ENCODE measurements at regions not wholly inside any gene's neighbourhood (a gene's known extent, or its start where the extent isn't known, plus 50 kb on each side); places are given as distances from the start of the nearest gene placed in this dataset.

GRCh38 chr19:31718032-31718431, 368.8 kb upstream of the TSHZ3 start:
- Mint-ChIP-seq H3K4me1 (peaks cover 29% of the 10 kb centered on the region), H3K27ac (no peak overlapping the region), H3K27me3 (ENCODE audit: low read depth, poor library complexity) (peaks cover 13% of the 10 kb centered on the region), H3K36me3 (ENCODE audit: low read depth) (no peaks in the 10 kb centered on the region), H3K4me3 (no peak overlapping the region), H3K9me3 (peaks cover 9% of the 10 kb centered on the region)
- no peak for DNase-seq
- TF ChIP-seq, protein P1, sequence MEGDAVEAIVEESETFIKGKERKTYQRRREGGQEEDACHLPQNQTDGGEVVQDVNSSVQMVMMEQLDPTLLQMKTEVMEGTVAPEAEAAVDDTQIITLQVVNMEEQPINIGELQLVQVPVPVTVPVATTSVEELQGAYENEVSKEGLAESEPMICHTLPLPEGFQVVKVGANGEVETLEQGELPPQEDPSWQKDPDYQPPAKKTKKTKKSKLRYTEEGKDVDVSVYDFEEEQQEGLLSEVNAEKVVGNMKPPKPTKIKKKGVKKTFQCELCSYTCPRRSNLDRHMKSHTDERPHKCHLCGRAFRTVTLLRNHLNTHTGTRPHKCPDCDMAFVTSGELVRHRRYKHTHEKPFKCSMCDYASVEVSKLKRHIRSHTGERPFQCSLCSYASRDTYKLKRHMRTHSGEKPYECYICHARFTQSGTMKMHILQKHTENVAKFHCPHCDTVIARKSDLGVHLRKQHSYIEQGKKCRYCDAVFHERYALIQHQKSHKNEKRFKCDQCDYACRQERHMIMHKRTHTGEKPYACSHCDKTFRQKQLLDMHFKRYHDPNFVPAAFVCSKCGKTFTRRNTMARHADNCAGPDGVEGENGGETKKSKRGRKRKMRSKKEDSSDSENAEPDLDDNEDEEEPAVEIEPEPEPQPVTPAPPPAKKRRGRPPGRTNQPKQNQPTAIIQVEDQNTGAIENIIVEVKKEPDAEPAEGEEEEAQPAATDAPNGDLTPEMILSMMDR (IDR thresholded peaks at IDR 0.05): no peak

GRCh38 chr19:31718898-31719297, 369.7 kb upstream of the TSHZ3 start:
- Mint-ChIP-seq H3K27me3 (ENCODE audit: low read depth, poor library complexity) (peaks cover 10% of the 10 kb centered on the region), H3K9me3 (peaks cover 3% of the 10 kb centered on the region), H3K27ac (no peak overlapping the region), H3K4me3 (no peak overlapping the region), H3K4me1 (peaks cover 29% of the 10 kb centered on the region), H3K36me3 (ENCODE audit: low read depth) (no peaks in the 10 kb centered on the region)
- TF ChIP-seq, protein P1 (IDR thresholded peaks at IDR 0.05): no peak
- no peak for DNase-seq

GRCh38 chr19:31723101-31723500, 373.9 kb upstream of the TSHZ3 start:
- Mint-ChIP-seq H3K9me3 (peaks cover 3% of the 10 kb centered on the region), H3K4me1 (peaks cover 7% of the 10 kb centered on the region), H3K27me3 (ENCODE audit: low read depth, poor library complexity) (peaks cover 5% of the 10 kb centered on the region), H3K4me3 (no peak overlapping the region), H3K36me3 (ENCODE audit: low read depth) (no peaks in the 10 kb centered on the region), H3K27ac (no peak overlapping the region)
- TF ChIP-seq, protein P1 (IDR thresholded peaks at IDR 0.05): no peak
- DNase-seq: no peak

- DNase-seq: no peak
- H3K27me3 Mint-ChIP-seq (ENCODE audit: low read depth, poor library complexity): peaks cover 5% of the 10 kb centered on the region
- no peak overlapping the region for H3K27ac Mint-ChIP-seq
These were observed 375.8 kb upstream of the TSHZ3 start for GRCh38 chr19:31725051-31725450.

DNA sequence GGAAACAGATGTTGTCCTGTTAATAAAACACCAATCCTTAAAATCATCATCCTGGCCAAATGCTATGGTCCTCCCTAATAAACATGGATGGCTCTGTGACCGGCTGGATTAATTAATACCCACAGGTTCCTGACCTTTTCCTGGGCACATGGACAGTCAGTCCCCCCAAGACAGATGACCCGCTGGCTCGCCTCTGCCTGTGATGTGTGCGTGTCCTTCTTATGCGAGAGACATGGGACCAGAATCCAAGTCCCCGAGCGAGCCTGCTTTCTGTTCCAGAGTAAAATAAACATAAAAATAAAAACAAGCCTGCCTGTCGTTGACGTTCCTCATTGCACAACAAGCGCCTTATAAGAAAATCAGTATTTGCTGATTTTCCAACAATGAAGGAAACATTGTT, 378.3 kb upstream of the TSHZ3 start:
- Mint-ChIP-seq H3K4me3 (no peak overlapping the region), H3K4me1 (no peaks in the 10 kb centered on the region), H3K36me3 (ENCODE audit: low read depth) (no peaks in the 10 kb centered on the region), H3K27me3 (ENCODE audit: low read depth, poor library complexity) (peaks cover 11% of the 10 kb centered on the region), H3K9me3 (peaks cover under 1% of the 10 kb centered on the region), H3K27ac (no peak overlapping the region)
- DNase-seq: no peak
- TF ChIP-seq, protein P1 (IDR thresholded peaks at IDR 0.05): no peak

More at GRCh38 chr19:31725051-31725450, 375.8 kb upstream of the TSHZ3 start:
- peaks cover 3% of the 10 kb centered on the region for H3K9me3 Mint-ChIP-seq
- H3K4me1 Mint-ChIP-seq: no peaks in the 10 kb centered on the region
- TF ChIP-seq, protein P1 (IDR thresholded peaks at IDR 0.05): no peak
- no peaks in the 10 kb centered on the region for H3K36me3 Mint-ChIP-seq (ENCODE audit: low read depth)
- H3K4me3 Mint-ChIP-seq: no peak overlapping the region

GRCh38 chr19:31730270-31730669, 381.0 kb upstream of the TSHZ3 start:
- Mint-ChIP-seq H3K36me3 (ENCODE audit: low read depth) (no peaks in the 10 kb centered on the region), H3K9me3 (no peaks in the 10 kb centered on the region), H3K4me1 (no peaks in the 10 kb centered on the region), H3K27ac (no peak overlapping the region), H3K27me3 (ENCODE audit: low read depth, poor library complexity) (peaks cover 17% of the 10 kb centered on the region), H3K4me3 (no peak overlapping the region)
- DNase-seq: no peak
- TF ChIP-seq, protein P1 (IDR thresholded peaks at IDR 0.05): no peak

Measured in nephron progenitor cell (in vitro differentiated cells).